GM21825 (cell line): ENCODE measurements at regions not wholly inside any gene's neighbourhood (a gene's known extent, or its start where the extent isn't known, plus 50 kb on each side); places are given as distances from the start of the nearest gene placed in this dataset.
"Not testable (repeated sequence)": the region's sequence is repeated elsewhere in the genome, so short reads cannot be mapped to it uniquely, and the experiment has no call there.

Source experiments
- ATAC-seq: cut with Tn5 transposase; IDR thresholded peaks from one replicate; pipeline ENCODE4 v1.9.1; 2021; ENCODE audit warnings: mild to moderate bottlenecking, moderate library complexity; ENCODE audit not compliant: unreplicated experiment

- no peak for ATAC-seq
Measured at GRCh38 chr14:81738946-81739659, 205.4 kb upstream of the SEL1L start.

DNA sequence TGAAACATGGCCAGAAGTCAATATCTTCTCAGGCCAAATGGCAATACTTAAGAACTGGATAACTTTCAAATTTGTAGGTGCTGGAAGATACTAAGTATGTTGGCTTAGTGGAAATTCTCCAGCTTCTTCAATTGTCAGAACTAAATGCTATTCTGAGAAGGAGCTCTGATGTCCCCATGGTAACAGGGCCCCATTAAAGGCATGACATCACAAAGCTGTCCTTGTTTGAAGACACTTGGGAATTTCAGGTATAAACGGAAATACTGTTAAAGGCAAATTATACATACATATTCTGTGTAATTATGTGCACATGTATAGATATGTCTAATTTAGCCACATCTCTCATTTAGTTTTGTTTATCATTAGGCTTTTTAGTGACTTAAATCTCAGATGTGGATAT lies 210.0 kb upstream of the SEL1L start:
- no peak for ATAC-seq

- ATAC-seq = no peak
Measured at GRCh38 chr14:81751198-81751597, 217.5 kb upstream of the SEL1L start.

DNA sequence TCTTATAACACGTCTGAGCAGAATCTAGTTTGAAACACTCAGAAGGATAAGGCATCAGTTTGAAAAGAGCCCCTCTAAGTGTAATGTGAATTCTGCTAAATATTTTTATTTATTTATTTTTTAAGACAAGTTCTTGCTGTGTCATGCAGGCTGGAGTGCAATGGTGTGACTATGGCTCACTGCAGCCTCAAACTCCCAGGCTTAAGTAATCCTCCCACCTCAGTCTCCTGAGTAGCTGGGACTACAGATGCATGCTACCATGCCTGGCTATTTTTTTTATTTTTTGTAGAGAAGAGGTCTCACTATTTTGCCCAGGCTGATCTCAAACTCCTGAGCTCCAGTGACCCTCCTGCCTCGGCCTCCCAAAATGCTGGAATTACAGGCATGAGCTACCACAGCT lies 225.9 kb upstream of the SEL1L start:
- no peak for ATAC-seq

DNA sequence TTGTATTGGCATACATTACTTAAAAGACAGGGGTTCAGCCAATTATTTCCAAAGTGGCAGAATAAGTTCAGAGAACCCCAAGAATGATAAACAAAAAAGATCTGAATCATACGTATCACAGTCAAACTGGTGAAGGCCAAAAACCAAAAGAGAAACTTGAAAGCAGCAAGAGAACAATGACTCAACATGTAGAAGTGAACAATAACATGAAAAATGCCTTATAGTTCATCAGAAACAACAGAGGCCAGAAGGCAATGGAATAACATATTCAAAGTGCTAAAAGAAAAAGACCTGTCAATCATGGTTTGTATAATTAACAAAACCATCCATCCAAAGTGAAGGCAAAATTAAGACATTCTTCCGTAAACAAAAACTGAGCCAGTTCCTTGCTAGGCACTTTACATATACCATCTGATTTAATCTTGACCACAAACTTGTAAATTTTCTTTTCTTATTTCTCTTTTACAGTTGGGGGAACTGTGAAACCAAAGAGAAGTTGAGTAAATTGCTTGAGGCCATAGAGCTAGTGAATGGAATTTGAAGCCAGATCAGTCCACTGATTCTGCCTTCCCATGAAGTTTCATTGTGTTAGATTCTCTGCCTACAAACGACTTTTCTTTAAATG lies 232.1 kb upstream of the SEL1L start:
- no peak for ATAC-seq

DNA sequence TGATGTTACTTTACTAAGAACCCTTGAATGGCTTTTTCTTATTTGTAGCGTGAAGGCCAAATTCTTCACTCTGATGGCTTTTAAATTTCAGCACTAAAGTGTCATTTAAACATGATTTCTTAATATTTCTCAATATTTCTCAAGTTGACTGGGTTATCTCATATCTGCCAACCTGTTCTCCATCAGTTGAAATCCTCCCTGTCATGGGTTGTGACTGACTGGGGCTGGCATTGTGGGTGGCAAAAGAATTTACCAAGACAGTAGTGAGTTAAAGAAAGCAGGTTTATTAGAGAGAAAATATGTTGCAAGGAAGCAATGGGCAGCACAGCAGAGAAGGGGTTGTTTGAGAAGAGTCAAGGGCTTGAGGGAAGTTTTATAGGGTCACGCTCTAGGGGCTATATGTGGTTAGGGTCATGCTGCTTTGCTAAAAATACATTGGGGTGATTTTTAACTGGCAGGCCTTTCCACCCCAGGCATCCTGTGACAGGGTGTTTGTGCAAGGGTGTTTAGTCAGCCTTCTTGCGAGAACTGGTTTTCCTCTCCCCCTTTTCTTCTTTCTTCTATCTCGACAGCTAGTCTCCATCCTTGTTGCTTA lies 232.8 kb upstream of the SEL1L start:
- ATAC-seq = no peak

DNA sequence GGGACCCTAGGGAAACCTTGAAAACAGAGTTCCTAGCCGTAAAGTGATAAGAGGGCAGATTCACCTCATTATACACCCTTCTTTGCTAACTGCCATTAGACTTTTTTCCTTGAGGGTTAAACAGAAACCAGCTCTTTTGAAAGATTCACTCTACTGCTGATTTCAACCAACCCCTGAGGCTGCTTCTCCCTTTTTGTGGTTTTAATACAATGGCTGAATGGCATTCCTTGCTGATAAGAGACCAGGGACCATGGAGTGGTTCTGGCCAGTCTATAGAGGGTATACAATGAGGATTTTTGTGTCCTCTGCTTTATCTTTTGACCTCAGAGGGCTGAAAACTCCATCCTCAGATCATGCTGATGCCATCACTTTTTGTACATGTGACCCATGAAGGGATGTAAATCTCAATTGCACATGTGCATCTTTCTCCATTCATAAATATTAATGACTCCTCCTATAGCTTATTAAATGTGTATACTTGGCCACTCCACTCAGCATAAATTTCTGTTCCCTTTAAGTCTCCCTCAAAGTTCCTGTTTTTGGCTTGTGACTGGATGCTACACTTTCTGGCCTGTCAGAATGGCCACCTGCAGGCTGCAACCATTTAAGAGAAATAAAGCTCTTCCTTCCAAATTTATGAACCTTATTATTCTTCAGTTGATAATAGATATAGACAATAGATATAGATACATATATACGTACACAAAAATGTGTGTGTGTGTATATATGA lies 233.8 kb upstream of the SEL1L start:
- no peak for ATAC-seq

GRCh38 chr14:81771651-81772275 lies 238.1 kb upstream of the SEL1L start:
- no peak for ATAC-seq

GRCh38 chr14:81772381-81772780 lies 238.7 kb upstream of the SEL1L start:
- ATAC-seq = no peak

GRCh38 chr14:81776531-81776930 lies 242.9 kb upstream of the SEL1L start:
- ATAC-seq = no peak

- not testable (repeated sequence) for ATAC-seq
Measured at GRCh38 chr14:81781798-81782197, 248.1 kb upstream of the SEL1L start.

GRCh38 chr14:81784084-81784483 lies 250.4 kb upstream of the SEL1L start:
- no peak for ATAC-seq

DNA sequence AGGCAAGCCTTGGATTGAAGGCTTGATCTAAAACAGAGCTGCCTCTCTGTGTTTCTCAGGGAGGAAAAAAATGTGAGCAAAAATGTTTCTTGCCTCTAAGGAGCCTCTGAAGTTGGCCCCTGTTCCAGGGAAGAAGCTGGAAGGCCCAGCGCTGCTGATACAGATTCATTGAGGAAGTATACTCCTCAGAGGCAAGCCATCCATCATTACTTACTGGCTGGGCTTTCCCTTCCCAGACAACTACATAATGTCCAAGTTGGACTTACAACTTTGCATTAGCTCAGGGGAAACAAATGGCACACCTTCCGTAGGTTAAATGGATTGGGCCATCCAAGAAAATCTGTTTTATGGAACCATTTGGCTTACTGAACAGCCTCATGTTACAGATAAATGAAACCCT lies 263.7 kb upstream of the SEL1L start:
- ATAC-seq = no peak

GRCh38 chr14:81801921-81802320 lies 268.3 kb upstream of the SEL1L start:
- no peak for ATAC-seq

DNA sequence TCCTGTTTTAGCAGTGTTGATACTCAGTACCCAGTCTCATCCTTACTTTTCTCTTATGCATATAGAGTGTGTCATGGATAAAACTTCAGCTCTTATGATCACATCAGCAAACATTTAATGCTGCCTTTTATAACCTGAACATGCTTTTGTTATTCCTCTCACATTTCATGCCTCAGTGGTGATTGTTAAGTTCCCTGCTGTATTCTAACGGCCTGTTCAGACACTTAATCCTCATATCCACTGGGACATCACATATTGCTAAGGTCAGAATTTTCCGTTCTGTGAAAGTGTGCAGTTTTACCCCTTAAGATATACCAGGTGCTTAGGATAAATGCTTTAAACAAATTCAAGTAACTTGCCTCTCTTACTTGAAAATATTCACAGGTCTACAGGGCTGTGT lies 268.7 kb upstream of the SEL1L start:
- no peak for ATAC-seq

- ATAC-seq = no peak
Measured at GRCh38 chr14:81805785-81806184, 272.1 kb upstream of the SEL1L start.

DNA sequence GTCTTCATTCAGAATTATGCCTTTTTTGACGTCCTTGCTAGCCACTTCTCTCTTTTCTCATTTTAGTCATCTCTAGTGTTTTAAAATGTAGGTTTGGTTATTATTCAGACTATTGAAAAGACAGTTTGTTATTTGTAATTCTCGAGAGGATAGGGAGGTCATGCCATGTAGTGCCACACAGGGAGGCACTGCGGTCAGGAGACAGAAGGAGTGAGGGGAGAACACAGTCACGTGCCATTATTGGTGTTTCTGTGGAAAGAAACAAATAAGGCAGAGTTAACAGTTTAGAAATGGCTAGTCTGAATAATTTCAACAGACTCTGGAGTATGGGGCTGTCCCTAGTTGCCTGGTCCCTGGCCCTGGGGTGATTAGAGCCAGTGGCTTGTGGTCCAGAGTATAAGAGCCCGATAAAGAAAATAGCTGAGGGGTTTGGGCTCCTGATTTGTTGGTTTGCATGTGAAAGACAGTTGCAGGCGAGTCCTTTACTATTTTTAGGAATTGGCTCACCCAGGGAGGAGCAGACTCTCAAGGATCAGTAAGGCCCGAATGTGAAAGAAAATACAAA lies 278.1 kb upstream of the SEL1L start:
- no peak for ATAC-seq

DNA sequence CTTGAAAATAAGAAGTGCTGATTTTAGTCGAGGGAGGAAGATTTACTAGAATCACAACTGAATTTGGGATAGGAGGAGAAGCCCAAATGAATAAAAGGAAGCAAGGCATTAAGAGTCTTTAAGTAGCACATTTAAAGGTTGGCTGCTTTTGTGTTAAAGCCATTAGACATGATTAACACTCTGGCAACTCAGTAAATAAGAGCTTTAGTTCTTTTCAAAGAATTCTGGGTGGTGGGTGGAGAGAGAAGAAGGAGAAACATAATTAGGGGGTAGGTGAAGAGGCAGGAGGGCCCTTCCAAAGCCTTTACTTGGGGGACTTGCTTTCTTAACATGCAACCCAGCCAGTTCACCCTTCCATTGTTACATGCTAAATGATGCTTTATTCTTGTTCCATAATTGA lies 284.6 kb upstream of the SEL1L start:
- ATAC-seq = no peak

GRCh38 chr14:81819344-81819743 lies 285.7 kb upstream of the SEL1L start:
- ATAC-seq = no peak

DNA sequence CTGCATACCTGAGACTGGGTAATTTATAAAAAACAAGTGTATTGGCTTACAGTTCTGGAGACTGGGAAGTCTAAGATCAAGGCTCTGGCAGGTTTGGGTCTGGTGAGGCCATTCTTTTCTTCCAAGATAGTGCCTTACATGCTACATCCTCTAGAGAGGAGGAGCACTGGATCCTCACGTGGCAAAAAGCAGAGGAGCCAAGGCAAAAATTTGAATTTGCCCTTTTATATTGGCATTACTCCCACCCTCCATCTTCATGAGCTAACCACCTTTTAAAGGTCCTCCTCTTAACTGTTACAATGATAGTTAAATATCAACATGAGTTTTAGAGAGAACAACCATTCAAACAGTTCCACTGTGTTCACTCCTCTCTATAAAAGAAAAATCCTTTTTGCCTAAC lies 286.3 kb upstream of the SEL1L start:
- no peak for ATAC-seq

DNA sequence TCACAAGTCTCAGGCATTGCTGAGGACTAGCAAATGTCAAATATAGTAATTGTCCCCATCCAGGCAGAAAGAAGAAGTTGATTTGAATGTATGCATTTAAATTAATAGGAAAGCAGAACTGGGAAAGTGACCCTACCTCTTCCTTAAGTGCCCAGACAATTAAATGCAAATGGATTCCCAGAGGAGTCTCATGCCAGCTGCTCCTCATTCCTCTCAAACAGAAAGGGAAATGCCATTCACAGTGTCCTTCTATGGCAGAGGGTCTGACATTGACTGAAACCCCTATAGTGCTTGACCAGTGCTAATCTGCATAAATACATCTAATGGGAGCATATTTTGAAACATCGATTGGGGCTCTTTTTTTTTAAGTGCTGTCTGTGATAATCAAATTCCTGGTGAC lies 292.4 kb upstream of the SEL1L start:
- ATAC-seq = no peak
